Sigmoid colon (tissue), 4 donors: ENCODE measurements at regions not wholly inside any gene's neighbourhood (a gene's known extent, or its start where the extent isn't known, plus 50 kb on each side); places are given as distances from the start of the nearest gene placed in this dataset.

ENCODE experiments used
- CTCF ChIP-seq, 4 experiments: fragments of 450-650 bp in 3 of 4; fragments of 200-600 bp in 1 of 4; IDR thresholded peaks; one replicate each; pipeline ENCODE4 v1.5.1; 2016 to 2019; ENCODE audit warnings: antibody characterized with exemption in 4 of 4, mild to moderate bottlenecking in 3 of 4, moderate library complexity in 2 of 4
- POLR2AphosphoS5 ChIP-seq, 4 donors: sonication (generic); formaldehyde crosslinking; IDR thresholded peaks; one replicate each; pipeline ENCODE4 v1.6.1; 2017; ENCODE audit warnings: antibody characterized with exemption in 4 of 4

- TF ChIP-seq POLR2AphosphoS5 (IDR thresholded peaks at IDR 0.05), result no peak
- TF ChIP-seq CTCF (IDR thresholded peaks at IDR 0.05), result no peak
These were observed 546.8 kb downstream of the LRRC70 start for GRCh38 chr5:63125392-63125791.
